ENCODE measurements at regions not wholly inside any gene's neighbourhood (a gene's known extent, or its start where the extent isn't known, plus 50 kb on each side); places are given as distances from the start of the nearest gene placed in this dataset.
"Not testable (repeated sequence)": the region's sequence is repeated elsewhere in the genome, so short reads cannot be mapped to it uniquely, and the experiment has no call there.

- no CpG with 5 or more reads among the region's 13 CpGs for WGBS (ENCODE audit: insufficient coverage, insufficient read length)
- H3K4me3 ChIP-seq (ENCODE audit: low read length): no peak overlapping the region
- no peak for DNase-seq (ENCODE audit: low read depth, low spot score)
Observed at GRCh38 chr7:69365651-69366192, 232.6 kb upstream of the AUTS2 start.

GRCh38 chr7:69367780-69368179, 230.5 kb upstream of the AUTS2 start:
- no peaks in the 10 kb centered on the region for H3K4me1 ChIP-seq (ENCODE audit: control insufficient read depth, insufficient read depth, low read length)
- H3K36me3 ChIP-seq (ENCODE audit: control insufficient read depth, insufficient read depth, low read length): no peaks in the 10 kb centered on the region
- no peaks in the 10 kb centered on the region; the same call in 1 of the 2 replicates for H3K9me3 ChIP-seq (ENCODE audit: control insufficient read depth, insufficient read depth, low read length)
- H3K27ac ChIP-seq (ENCODE audit: low read length): no peak overlapping the region
- no peaks in the 10 kb centered on the region for H3K27me3 ChIP-seq (ENCODE audit: control insufficient read depth, insufficient read depth, low read length)
- H3K4me3 ChIP-seq (ENCODE audit: low read length): no peak overlapping the region
- no CpG with 5 or more reads among the region's 8 CpGs for WGBS (ENCODE audit: insufficient coverage, insufficient read length)
- DNase-seq (ENCODE audit: low read depth, low spot score): no peak

More at GRCh38 chr7:69365651-69366192, 232.6 kb upstream of the AUTS2 start:
- Histone ChIP-seq H3K36me3 (ENCODE audit: control insufficient read depth, insufficient read depth, low read length) (no peaks in the 10 kb centered on the region), H3K27ac (ENCODE audit: low read length) (no peak overlapping the region), H3K27me3 (ENCODE audit: control insufficient read depth, insufficient read depth, low read length) (no peaks in the 10 kb centered on the region), H3K4me1 (ENCODE audit: control insufficient read depth, insufficient read depth, low read length) (no peaks in the 10 kb centered on the region), H3K9me3 (ENCODE audit: control insufficient read depth, insufficient read depth, low read length) (no peaks in the 10 kb centered on the region; the same call in 1 of the 2 replicates)

DNA sequence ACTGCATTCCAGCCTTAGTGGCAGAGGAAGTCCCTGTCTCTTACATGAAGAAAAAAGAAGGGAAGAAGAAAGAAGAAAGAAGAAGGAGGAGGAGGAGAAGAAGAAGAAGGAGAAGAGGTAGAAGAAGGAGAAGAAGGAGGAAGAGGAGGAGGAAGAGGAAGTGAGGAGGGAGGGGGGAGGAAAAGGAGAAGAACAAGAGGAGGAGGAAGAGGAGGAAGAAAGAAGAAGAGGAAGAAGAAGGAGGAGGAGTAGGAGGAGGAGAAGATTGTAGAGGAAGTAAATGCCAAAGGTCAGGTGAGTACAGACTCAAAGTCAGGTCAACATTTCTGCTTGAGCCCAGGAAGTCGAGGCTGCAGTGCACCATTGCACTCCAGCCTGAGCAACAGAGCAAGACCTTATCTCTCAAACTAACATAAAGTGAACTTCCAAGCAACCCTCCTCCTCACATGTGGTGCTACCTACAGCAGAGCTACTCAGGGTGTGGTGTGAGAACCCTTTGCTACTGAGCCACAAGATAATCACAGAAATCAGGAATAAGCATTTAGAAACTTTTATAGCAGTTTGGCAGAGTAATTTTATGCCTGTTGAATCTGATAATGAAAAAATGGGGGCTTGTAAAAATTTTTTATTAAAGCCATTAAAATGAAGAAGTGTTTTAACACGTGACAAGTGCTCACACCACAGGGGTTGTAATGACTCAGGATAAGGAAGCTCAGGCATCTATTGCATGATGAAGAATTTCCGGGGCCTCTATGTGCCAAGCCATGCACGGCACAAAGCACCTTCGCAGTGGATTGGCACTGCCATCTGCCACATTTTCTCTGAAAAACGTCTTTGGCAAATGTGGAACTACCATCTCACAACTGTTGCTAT, 224.9 kb upstream of the AUTS2 start:
- no peak for DNase-seq (ENCODE audit: low read depth, low spot score)
- Histone ChIP-seq H3K9me3 (ENCODE audit: control insufficient read depth, insufficient read depth, low read length) (no peaks in the 10 kb centered on the region; the same call in 1 of the 2 replicates), H3K27me3 (ENCODE audit: control insufficient read depth, insufficient read depth, low read length) (no peaks in the 10 kb centered on the region), H3K27ac (ENCODE audit: low read length) (no peak overlapping the region), H3K36me3 (ENCODE audit: control insufficient read depth, insufficient read depth, low read length) (no peaks in the 10 kb centered on the region), H3K4me3 (ENCODE audit: low read length) (no peak overlapping the region), H3K4me1 (ENCODE audit: control insufficient read depth, insufficient read depth, low read length) (no peaks in the 10 kb centered on the region)
- WGBS (ENCODE audit: insufficient coverage, insufficient read length): no CpG with 5 or more reads among the region's 6 CpGs

DNA sequence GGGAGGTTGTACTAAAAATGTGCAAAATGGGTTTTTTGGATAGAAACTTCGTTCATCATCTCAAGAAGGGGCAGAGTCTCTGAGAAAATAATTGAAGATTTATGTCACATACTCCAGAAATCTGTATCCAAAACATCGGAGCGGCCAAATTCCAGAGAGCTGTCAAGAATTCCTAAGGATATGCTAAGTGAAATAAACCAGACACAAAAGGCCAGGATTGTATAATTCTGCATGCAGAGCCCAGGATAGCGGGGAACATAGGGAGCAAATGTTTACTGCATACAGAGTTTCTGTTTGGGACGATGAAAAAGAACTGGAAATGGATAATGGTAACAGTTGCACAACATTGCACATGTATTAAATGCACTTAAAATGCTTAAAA, 224.2 kb upstream of the AUTS2 start:
- Histone ChIP-seq H3K4me1 (ENCODE audit: control insufficient read depth, insufficient read depth, low read length) (no peaks in the 10 kb centered on the region), H3K27ac (ENCODE audit: low read length) (no peak overlapping the region), H3K27me3 (ENCODE audit: control insufficient read depth, insufficient read depth, low read length) (no peaks in the 10 kb centered on the region), H3K4me3 (ENCODE audit: low read length) (no peak overlapping the region), H3K9me3 (ENCODE audit: control insufficient read depth, insufficient read depth, low read length) (no peaks in the 10 kb centered on the region; the same call in 1 of the 2 replicates), H3K36me3 (ENCODE audit: control insufficient read depth, insufficient read depth, low read length) (no peaks in the 10 kb centered on the region)
- DNase-seq (ENCODE audit: low read depth, low spot score): no peak
- no CpG with 5 or more reads among the region's 5 CpGs for WGBS (ENCODE audit: insufficient coverage, insufficient read length)

GRCh38 chr7:69377191-69377590, 221.1 kb upstream of the AUTS2 start:
- H3K36me3 ChIP-seq (ENCODE audit: control insufficient read depth, insufficient read depth, low read length): no peaks in the 10 kb centered on the region
- DNase-seq (ENCODE audit: low read depth, low spot score): no peak
- no peak overlapping the region for H3K4me3 ChIP-seq (ENCODE audit: low read length)
- no peaks in the 10 kb centered on the region for H3K4me1 ChIP-seq (ENCODE audit: control insufficient read depth, insufficient read depth, low read length)
- H3K9me3 ChIP-seq (ENCODE audit: control insufficient read depth, insufficient read depth, low read length): no peaks in the 10 kb centered on the region
- no peaks in the 10 kb centered on the region for H3K27me3 ChIP-seq (ENCODE audit: control insufficient read depth, insufficient read depth, low read length)
- no peak overlapping the region for H3K27ac ChIP-seq (ENCODE audit: low read length)
- no CpG with 5 or more reads among the region's 5 CpGs for WGBS (ENCODE audit: insufficient coverage, insufficient read length)

DNA sequence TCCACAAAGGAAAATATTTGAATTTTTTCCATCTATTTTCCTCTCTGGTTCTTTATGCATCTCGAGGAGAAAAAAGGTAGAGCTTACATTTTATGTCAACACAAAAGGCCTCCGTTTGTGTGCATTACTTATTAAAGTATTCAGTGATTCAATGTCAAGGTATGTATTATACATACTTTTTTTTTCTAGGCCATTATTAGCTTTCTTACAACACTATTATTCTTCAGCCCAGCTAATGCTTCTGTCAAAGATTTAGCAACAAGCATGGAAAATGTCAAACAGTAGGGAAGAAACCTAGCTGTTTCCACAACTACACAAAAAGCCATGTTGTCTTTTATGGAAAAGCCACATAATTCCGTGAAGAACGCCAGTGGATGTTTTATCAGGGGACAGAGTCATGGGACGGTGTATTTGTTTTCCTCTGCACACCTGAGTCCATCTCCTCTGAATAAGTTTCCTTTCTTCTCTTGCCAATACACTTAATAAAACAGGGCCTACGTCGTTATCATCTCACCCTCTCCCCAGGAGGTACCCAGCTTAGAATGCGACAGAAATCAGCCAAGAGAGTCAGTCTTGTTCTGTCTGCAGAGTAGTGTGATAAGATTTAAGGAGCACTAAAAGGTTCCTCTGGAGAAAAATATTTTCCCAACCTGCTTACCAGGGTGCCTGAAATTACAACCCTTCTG, 209.7 kb upstream of the AUTS2 start:
- no CpG with 5 or more reads among the region's 8 CpGs for WGBS (ENCODE audit: insufficient coverage, insufficient read length)
- Histone ChIP-seq H3K9me3 (ENCODE audit: control insufficient read depth, insufficient read depth, low read length) (no peaks in the 10 kb centered on the region), H3K36me3 (ENCODE audit: control insufficient read depth, insufficient read depth, low read length) (no peaks in the 10 kb centered on the region), H3K27me3 (ENCODE audit: control insufficient read depth, insufficient read depth, low read length) (no peaks in the 10 kb centered on the region), H3K27ac (ENCODE audit: low read length) (no peak overlapping the region), H3K4me1 (ENCODE audit: control insufficient read depth, insufficient read depth, low read length) (no peaks in the 10 kb centered on the region), H3K4me3 (ENCODE audit: low read length) (no peak overlapping the region)
- no peak for DNase-seq (ENCODE audit: low read depth, low spot score)

DNA sequence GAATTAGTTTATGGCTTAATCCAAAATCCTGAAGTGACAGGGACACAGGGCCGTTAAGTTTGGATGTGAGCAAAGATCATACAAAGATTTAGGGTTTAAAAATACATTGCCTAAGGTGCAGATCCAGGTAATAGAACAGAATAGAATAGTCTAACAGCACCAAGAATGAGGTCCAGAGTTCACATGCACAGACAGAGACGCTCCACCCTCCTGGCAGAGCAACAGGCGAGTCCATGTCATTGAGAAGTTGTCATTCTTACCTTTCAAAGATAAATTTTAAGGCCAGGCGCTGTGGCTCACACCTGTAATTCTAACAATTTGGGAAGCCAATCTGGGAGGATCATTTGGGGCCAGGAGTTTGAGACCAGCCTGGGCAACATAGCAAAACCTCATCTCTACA, 209.1 kb upstream of the AUTS2 start:
- Histone ChIP-seq H3K4me1 (ENCODE audit: control insufficient read depth, insufficient read depth, low read length) (no peaks in the 10 kb centered on the region), H3K27ac (ENCODE audit: low read length) (no peak overlapping the region), H3K9me3 (ENCODE audit: control insufficient read depth, insufficient read depth, low read length) (no peaks in the 10 kb centered on the region), H3K36me3 (ENCODE audit: control insufficient read depth, insufficient read depth, low read length) (no peaks in the 10 kb centered on the region), H3K27me3 (ENCODE audit: control insufficient read depth, insufficient read depth, low read length) (no peaks in the 10 kb centered on the region), H3K4me3 (ENCODE audit: low read length) (no peak overlapping the region)
- DNase-seq (ENCODE audit: low read depth, low spot score): no peak
- WGBS (ENCODE audit: insufficient coverage, insufficient read length): no CpG with 5 or more reads among the region's 4 CpGs

DNA sequence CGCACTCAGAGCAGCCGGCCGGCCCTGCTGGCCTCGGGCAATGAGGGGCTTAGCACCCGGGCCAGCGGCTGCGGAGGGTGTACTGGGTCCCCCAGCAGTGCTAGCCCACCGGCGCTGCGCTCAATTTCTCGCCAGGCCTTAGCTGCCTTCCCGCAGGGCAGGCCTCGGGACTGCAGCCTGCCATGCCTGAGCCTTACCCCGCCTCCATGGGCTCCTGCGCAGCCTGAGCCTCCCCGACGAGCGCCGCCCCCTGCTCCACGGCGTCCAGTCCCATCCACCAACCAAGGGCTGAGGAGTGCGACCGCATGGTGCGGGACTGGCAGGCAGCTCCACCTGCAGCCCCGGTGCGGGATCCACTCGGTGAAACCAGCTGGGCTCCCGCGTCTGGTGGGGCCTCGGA, 204.4 kb upstream of the AUTS2 start:
- not testable (repeated sequence) for H3K27ac ChIP-seq (ENCODE audit: low read length); DNase-seq (ENCODE audit: low read depth, low spot score); H3K4me1 ChIP-seq (ENCODE audit: control insufficient read depth, insufficient read depth, low read length); H3K27me3 ChIP-seq (ENCODE audit: control insufficient read depth, insufficient read depth, low read length); H3K9me3 ChIP-seq (ENCODE audit: control insufficient read depth, insufficient read depth, low read length); H3K36me3 ChIP-seq (ENCODE audit: control insufficient read depth, insufficient read depth, low read length); H3K4me3 ChIP-seq (ENCODE audit: low read length)
- WGBS (ENCODE audit: insufficient coverage, insufficient read length): no CpG with 5 or more reads among the region's 30 CpGs

GRCh38 chr7:69395061-69395714, 203.1 kb upstream of the AUTS2 start:
- no CpG with 5 or more reads among the region's 8 CpGs for WGBS (ENCODE audit: insufficient coverage, insufficient read length)
- no peak for DNase-seq (ENCODE audit: low read depth, low spot score)
- Histone ChIP-seq H3K36me3 (ENCODE audit: control insufficient read depth, insufficient read depth, low read length) (no peaks in the 10 kb centered on the region), H3K27me3 (ENCODE audit: control insufficient read depth, insufficient read depth, low read length) (no peaks in the 10 kb centered on the region), H3K9me3 (ENCODE audit: control insufficient read depth, insufficient read depth, low read length) (no peaks in the 10 kb centered on the region), H3K4me1 (ENCODE audit: control insufficient read depth, insufficient read depth, low read length) (no peaks in the 10 kb centered on the region), H3K4me3 (ENCODE audit: low read length) (no peak overlapping the region), H3K27ac (ENCODE audit: low read length) (no peak overlapping the region)

DNA sequence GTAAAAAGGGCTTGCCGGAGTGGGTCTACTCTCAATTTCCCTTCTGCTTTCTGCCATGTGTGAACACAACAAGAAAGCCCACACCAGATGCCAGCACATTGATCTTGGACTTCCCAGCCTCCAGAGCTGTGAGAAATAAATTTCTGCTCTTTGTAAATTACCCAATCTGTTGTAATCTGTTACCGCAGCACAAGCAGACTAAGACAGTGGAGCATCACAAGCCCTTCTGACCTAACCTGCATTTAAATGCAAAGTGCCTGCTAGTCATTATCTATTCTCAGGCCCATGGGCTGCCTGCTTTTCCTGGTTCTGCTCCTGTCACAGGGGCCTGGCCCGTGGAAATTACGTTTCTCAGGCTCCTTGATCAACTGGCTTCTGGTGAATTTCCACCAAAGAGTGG, 199.3 kb upstream of the AUTS2 start:
- Histone ChIP-seq H3K27ac (ENCODE audit: low read length) (no peak overlapping the region), H3K4me3 (ENCODE audit: low read length) (no peak overlapping the region), H3K9me3 (ENCODE audit: control insufficient read depth, insufficient read depth, low read length) (no peaks in the 10 kb centered on the region), H3K36me3 (ENCODE audit: control insufficient read depth, insufficient read depth, low read length) (no peaks in the 10 kb centered on the region), H3K4me1 (ENCODE audit: control insufficient read depth, insufficient read depth, low read length) (no peaks in the 10 kb centered on the region), H3K27me3 (ENCODE audit: control insufficient read depth, insufficient read depth, low read length) (no peaks in the 10 kb centered on the region)
- WGBS (ENCODE audit: insufficient coverage, insufficient read length): no CpG with 5 or more reads among the region's 4 CpGs
- no peak for DNase-seq (ENCODE audit: low read depth, low spot score)

Data from iPS DF 6.9 (cell line).